ENCODE measurements at regions not wholly inside any gene's neighbourhood (a gene's known extent, or its start where the extent isn't known, plus 50 kb on each side); places are given as distances from the start of the nearest gene placed in this dataset.

DNA sequence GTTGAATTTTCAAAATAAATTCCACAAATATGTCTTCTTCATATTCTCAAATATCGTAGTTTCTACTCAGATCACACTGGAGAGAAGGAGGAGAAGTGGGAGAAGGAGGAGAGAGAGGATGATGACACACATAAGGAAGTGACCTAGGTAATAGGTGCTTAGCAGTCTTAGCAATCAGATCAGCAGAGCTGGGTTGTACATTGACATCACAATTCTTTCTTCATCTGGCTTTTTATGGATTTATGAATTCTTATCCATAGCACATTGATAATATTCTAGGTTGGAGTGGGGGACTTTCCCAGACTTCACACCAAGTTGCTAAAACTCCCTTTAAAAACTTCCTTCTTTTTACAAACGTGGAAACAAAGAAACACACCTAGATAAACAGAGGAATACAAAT, 86.9 kb downstream of the FGF9 start:
- H3K27ac ChIP-seq (ENCODE audit: low read depth, low read length): no peak overlapping the region

DNA sequence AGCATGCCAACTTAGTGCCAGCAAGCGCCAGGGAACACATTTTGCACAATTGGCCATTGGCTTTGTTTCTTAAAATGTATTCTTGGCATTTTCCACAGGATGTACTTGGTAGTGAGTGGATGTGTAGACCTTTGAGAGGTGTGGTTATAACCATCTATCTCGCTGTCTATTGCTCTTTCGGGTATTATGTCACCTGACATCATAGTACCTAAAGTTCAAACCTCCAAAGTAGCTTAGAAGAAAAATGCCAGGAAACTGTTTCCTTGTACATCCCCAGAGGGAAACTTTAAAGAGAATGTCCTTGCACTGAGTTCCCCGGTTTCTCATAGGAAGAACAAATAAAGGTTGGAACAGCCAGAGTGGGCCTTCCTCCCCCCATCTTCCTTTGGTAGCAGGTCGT, 87.6 kb downstream of the FGF9 start:
- no peak overlapping the region for H3K27ac ChIP-seq (ENCODE audit: low read depth, low read length)
- H3K79me2 ChIP-seq (ENCODE audit: control insufficient read depth, insufficient read depth, low read length, unreplicated experiment): no peaks in the 10 kb centered on the region
- no peak overlapping the region for H3K4me3 ChIP-seq (ENCODE audit: low read depth, low read length)
- no peaks in the 10 kb centered on the region for H3K36me3 ChIP-seq (ENCODE audit: insufficient read depth, low read length)
- H3K4me1 ChIP-seq (ENCODE audit: control insufficient read depth, insufficient read depth, low read length, unreplicated experiment): no peaks in the 10 kb centered on the region
- H2AFZ ChIP-seq (ENCODE audit: low read length, unreplicated experiment): no peak overlapping the region
- H3K27me3 ChIP-seq (ENCODE audit: insufficient read depth, low read length): no peaks in the 10 kb centered on the region

More for the DNA sequence above, 86.9 kb downstream of the FGF9 start:
- Histone ChIP-seq H3K4me1 (ENCODE audit: control insufficient read depth, insufficient read depth, low read length, unreplicated experiment) (no peaks in the 10 kb centered on the region), H2AFZ (ENCODE audit: low read length, unreplicated experiment) (no peak overlapping the region), H3K27me3 (ENCODE audit: insufficient read depth, low read length) (no peaks in the 10 kb centered on the region), H3K4me3 (ENCODE audit: low read depth, low read length) (no peak overlapping the region), H3K36me3 (ENCODE audit: insufficient read depth, low read length) (no peaks in the 10 kb centered on the region), H3K79me2 (ENCODE audit: control insufficient read depth, insufficient read depth, low read length, unreplicated experiment) (no peaks in the 10 kb centered on the region)

DNA sequence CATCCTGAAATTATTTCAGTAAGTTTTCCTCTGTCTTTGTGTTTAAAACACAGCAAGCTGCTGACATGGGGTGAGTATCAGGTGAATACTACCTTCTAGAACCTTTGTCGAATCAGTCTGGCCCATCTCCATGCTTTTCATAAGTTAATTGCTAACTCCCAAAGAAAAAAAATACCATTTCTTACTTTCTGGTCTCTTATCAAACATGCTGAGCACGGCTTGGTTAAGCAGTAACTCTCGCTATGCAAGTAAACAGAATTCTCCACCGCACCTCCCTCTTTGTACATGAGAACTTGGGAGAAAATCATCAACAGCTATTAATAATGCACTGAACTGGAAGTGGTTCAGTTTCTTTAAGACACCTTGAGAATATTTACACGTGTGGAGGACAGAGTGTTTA, 88.6 kb downstream of the FGF9 start:
- Histone ChIP-seq H2AFZ (ENCODE audit: low read length, unreplicated experiment) (no peak overlapping the region), H3K27ac (ENCODE audit: low read depth, low read length) (no peak overlapping the region), H3K4me1 (ENCODE audit: control insufficient read depth, insufficient read depth, low read length, unreplicated experiment) (no peaks in the 10 kb centered on the region), H3K36me3 (ENCODE audit: insufficient read depth, low read length) (no peaks in the 10 kb centered on the region), H3K27me3 (ENCODE audit: insufficient read depth, low read length) (no peaks in the 10 kb centered on the region), H3K4me3 (ENCODE audit: low read depth, low read length) (no peak overlapping the region), H3K79me2 (ENCODE audit: control insufficient read depth, insufficient read depth, low read length, unreplicated experiment) (no peaks in the 10 kb centered on the region)

- Histone ChIP-seq H3K79me2 (ENCODE audit: control insufficient read depth, insufficient read depth, low read length, unreplicated experiment) (no peaks in the 10 kb centered on the region), H3K27ac (ENCODE audit: low read depth, low read length) (no peak overlapping the region), H2AFZ (ENCODE audit: low read length, unreplicated experiment) (no peak overlapping the region), H3K4me3 (ENCODE audit: low read depth, low read length) (no peak overlapping the region), H3K4me1 (ENCODE audit: control insufficient read depth, insufficient read depth, low read length, unreplicated experiment) (no peaks in the 10 kb centered on the region), H3K27me3 (ENCODE audit: insufficient read depth, low read length) (no peaks in the 10 kb centered on the region), H3K36me3 (ENCODE audit: insufficient read depth, low read length) (no peaks in the 10 kb centered on the region)
Observed at GRCh38 chr13:21759911-21760310, 89.0 kb downstream of the FGF9 start.

DNA sequence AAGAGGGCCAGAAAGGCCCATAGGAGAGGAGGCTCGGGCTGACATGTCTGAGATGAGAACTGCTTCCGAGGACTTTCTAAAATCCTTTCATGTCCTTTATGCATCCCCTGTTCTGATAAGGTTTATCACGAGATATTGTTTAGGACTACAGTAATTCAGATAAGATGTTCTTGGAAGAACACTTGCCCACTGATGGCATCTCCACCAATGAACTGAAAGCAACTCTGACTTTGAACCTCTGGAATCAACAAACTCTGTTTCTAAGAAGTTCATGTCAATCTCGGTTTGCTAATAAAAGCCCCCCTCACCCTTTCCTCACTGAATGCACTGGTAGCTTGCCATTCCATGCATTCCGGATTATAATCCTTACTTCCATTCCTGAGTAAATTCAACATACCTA, 90.9 kb downstream of the FGF9 start:
- Histone ChIP-seq H3K4me3 (ENCODE audit: low read depth, low read length) (no peak overlapping the region), H3K79me2 (ENCODE audit: control insufficient read depth, insufficient read depth, low read length, unreplicated experiment) (no peaks in the 10 kb centered on the region), H3K4me1 (ENCODE audit: control insufficient read depth, insufficient read depth, low read length, unreplicated experiment) (no peaks in the 10 kb centered on the region), H3K27ac (ENCODE audit: low read depth, low read length) (no peak overlapping the region), H2AFZ (ENCODE audit: low read length, unreplicated experiment) (no peak overlapping the region), H3K27me3 (ENCODE audit: insufficient read depth, low read length) (no peaks in the 10 kb centered on the region), H3K36me3 (ENCODE audit: insufficient read depth, low read length) (no peaks in the 10 kb centered on the region)

- Histone ChIP-seq H2AFZ (ENCODE audit: low read length, unreplicated experiment) (no peak overlapping the region), H3K27me3 (ENCODE audit: insufficient read depth, low read length) (no peaks in the 10 kb centered on the region), H3K79me2 (ENCODE audit: control insufficient read depth, insufficient read depth, low read length, unreplicated experiment) (no peaks in the 10 kb centered on the region), H3K4me3 (ENCODE audit: low read depth, low read length) (no peak overlapping the region), H3K27ac (ENCODE audit: low read depth, low read length) (no peak overlapping the region), H3K36me3 (ENCODE audit: insufficient read depth, low read length) (no peaks in the 10 kb centered on the region), H3K4me1 (ENCODE audit: control insufficient read depth, insufficient read depth, low read length, unreplicated experiment) (no peaks in the 10 kb centered on the region)
Observed at GRCh38 chr13:21762512-21762911, 91.6 kb downstream of the FGF9 start.

DNA sequence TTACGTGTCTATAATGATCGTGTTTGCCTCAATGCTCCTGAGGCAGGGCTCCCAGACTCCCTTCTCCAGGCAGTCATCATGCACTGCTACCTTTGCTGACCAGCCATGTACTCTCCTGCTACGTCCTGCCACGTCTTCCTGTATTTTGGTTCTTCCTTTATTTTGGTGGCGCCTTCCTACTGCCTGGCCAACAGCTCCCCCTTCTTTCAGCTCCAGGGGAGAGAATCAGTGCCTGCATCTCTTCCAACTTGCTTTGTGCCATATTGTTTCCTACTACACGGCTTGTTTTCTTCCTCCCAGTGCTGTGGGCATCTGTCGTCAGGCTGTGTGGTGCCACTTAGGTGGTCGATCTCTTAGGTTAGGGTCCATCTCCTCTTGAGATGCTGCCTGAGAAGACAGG, 96.2 kb downstream of the FGF9 start:
- Histone ChIP-seq H3K4me1 (ENCODE audit: control insufficient read depth, insufficient read depth, low read length, unreplicated experiment) (no peaks in the 10 kb centered on the region), H3K36me3 (ENCODE audit: insufficient read depth, low read length) (no peaks in the 10 kb centered on the region), H3K27ac (ENCODE audit: low read depth, low read length) (no peak overlapping the region), H3K79me2 (ENCODE audit: control insufficient read depth, insufficient read depth, low read length, unreplicated experiment) (no peaks in the 10 kb centered on the region), H3K4me3 (ENCODE audit: low read depth, low read length) (no peak overlapping the region), H2AFZ (ENCODE audit: low read length, unreplicated experiment) (no peak overlapping the region), H3K27me3 (ENCODE audit: insufficient read depth, low read length) (no peaks in the 10 kb centered on the region)

- H3K36me3 ChIP-seq (ENCODE audit: insufficient read depth, low read length): no peaks in the 10 kb centered on the region
- H3K27me3 ChIP-seq (ENCODE audit: insufficient read depth, low read length): no peaks in the 10 kb centered on the region
- no peak overlapping the region for H3K4me3 ChIP-seq (ENCODE audit: low read depth, low read length)
- no peak overlapping the region for H3K27ac ChIP-seq (ENCODE audit: low read depth, low read length)
- no peaks in the 10 kb centered on the region for H3K79me2 ChIP-seq (ENCODE audit: control insufficient read depth, insufficient read depth, low read length, unreplicated experiment)
- no peaks in the 10 kb centered on the region for H3K4me1 ChIP-seq (ENCODE audit: control insufficient read depth, insufficient read depth, low read length, unreplicated experiment)
- H2AFZ ChIP-seq (ENCODE audit: low read length, unreplicated experiment): no peak overlapping the region
Observed at GRCh38 chr13:21771075-21771474, 100.2 kb downstream of the FGF9 start.

DNA sequence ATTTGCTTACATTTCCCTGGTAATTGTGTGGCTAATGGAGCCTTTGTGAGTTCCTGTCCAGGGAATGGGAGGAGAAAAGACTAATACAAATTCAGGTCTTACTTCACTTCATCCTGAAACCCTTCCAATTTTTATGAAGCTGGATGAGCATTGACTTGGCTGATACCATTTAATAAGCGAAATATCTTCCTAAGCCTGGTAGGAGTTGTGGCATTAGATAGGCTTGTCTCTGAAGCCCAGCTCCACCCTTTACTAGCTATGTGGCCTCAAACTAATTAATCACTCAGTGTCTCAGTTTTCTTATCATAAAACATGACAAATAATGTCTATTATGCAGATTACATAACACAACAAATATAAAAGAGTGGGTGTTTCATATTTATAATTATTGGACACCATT, 106.3 kb downstream of the FGF9 start:
- Histone ChIP-seq H3K4me3 (ENCODE audit: low read depth, low read length) (no peak overlapping the region), H3K4me1 (ENCODE audit: control insufficient read depth, insufficient read depth, low read length, unreplicated experiment) (no peaks in the 10 kb centered on the region), H2AFZ (ENCODE audit: low read length, unreplicated experiment) (no peak overlapping the region), H3K27ac (ENCODE audit: low read depth, low read length) (no peak overlapping the region), H3K27me3 (ENCODE audit: insufficient read depth, low read length) (no peaks in the 10 kb centered on the region), H3K79me2 (ENCODE audit: control insufficient read depth, insufficient read depth, low read length, unreplicated experiment) (no peaks in the 10 kb centered on the region), H3K36me3 (ENCODE audit: insufficient read depth, low read length) (no peaks in the 10 kb centered on the region)

DNA sequence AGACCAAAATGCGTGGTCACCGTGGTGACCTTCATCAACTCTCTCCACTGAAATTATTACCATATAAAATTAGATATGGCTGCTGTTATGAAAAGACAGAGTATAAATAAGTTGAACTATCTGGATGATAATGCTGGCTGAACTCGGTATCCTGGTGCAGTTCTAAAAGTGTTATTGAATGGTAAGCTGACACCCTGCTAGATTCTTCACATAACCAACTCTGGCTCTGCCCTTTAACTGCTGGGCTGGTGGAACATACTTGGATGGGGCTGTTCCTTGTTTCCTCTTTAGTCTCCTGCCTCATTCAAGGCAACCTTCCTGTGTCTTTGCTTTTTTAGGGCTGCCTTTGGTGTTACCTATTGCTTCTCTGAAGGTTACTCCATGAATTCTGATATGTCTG, 106.9 kb downstream of the FGF9 start:
- no peak overlapping the region for H2AFZ ChIP-seq (ENCODE audit: low read length, unreplicated experiment)
- no peaks in the 10 kb centered on the region for H3K79me2 ChIP-seq (ENCODE audit: control insufficient read depth, insufficient read depth, low read length, unreplicated experiment)
- no peak overlapping the region for H3K27ac ChIP-seq (ENCODE audit: low read depth, low read length)
- H3K4me3 ChIP-seq (ENCODE audit: low read depth, low read length): no peak overlapping the region
- H3K4me1 ChIP-seq (ENCODE audit: control insufficient read depth, insufficient read depth, low read length, unreplicated experiment): no peaks in the 10 kb centered on the region
- H3K27me3 ChIP-seq (ENCODE audit: insufficient read depth, low read length): no peaks in the 10 kb centered on the region
- H3K36me3 ChIP-seq (ENCODE audit: insufficient read depth, low read length): no peaks in the 10 kb centered on the region

GRCh38 chr13:21782736-21783135, 111.9 kb downstream of the FGF9 start:
- H3K27ac ChIP-seq (ENCODE audit: low read depth, low read length): no peak overlapping the region
- no peak overlapping the region for H3K4me3 ChIP-seq (ENCODE audit: low read depth, low read length)
- H3K4me1 ChIP-seq (ENCODE audit: control insufficient read depth, insufficient read depth, low read length, unreplicated experiment): no peaks in the 10 kb centered on the region
- H3K27me3 ChIP-seq (ENCODE audit: insufficient read depth, low read length): no peaks in the 10 kb centered on the region
- no peak overlapping the region for H2AFZ ChIP-seq (ENCODE audit: low read length, unreplicated experiment)
- H3K36me3 ChIP-seq (ENCODE audit: insufficient read depth, low read length): no peaks in the 10 kb centered on the region
- H3K79me2 ChIP-seq (ENCODE audit: control insufficient read depth, insufficient read depth, low read length, unreplicated experiment): no peaks in the 10 kb centered on the region

GRCh38 chr13:21785990-21786389, 115.1 kb downstream of the FGF9 start:
- no peak overlapping the region for H2AFZ ChIP-seq (ENCODE audit: low read length, unreplicated experiment)
- H3K79me2 ChIP-seq (ENCODE audit: control insufficient read depth, insufficient read depth, low read length, unreplicated experiment): no peaks in the 10 kb centered on the region
- no peaks in the 10 kb centered on the region for H3K4me1 ChIP-seq (ENCODE audit: control insufficient read depth, insufficient read depth, low read length, unreplicated experiment)
- no peaks in the 10 kb centered on the region for H3K36me3 ChIP-seq (ENCODE audit: insufficient read depth, low read length)
- no peak overlapping the region for H3K4me3 ChIP-seq (ENCODE audit: low read depth, low read length)
- H3K27me3 ChIP-seq (ENCODE audit: insufficient read depth, low read length): no peaks in the 10 kb centered on the region
- no peak overlapping the region for H3K27ac ChIP-seq (ENCODE audit: low read depth, low read length)
